GM18909 (cell line): ENCODE measurements at regions not wholly inside any gene's neighbourhood (a gene's known extent, or its start where the extent isn't known, plus 50 kb on each side); places are given as distances from the start of the nearest gene placed in this dataset.

ENCODE experiments used
- ATAC-seq: cut with Tn5 transposase; IDR thresholded peaks from one replicate; pipeline ENCODE4 v1.9.1; 2021; ENCODE audit warnings: mild to moderate bottlenecking; ENCODE audit not compliant: unreplicated experiment, poor library complexity

- ATAC-seq, result no peak
Measured at GRCh38 chr2:226680719-226681118, 118.9 kb downstream of the IRS1 start.

GRCh38 chr2:226679389-226680065 lies 120.1 kb downstream of the IRS1 start:
- no peak for ATAC-seq

GRCh38 chr2:226678422-226678821 lies 121.2 kb downstream of the IRS1 start:
- ATAC-seq, result no peak

- no peak for ATAC-seq
Measured at GRCh38 chr2:226677080-226677479, 122.5 kb downstream of the IRS1 start.

- ATAC-seq, result no peak
Measured at GRCh38 chr2:226676618-226677017, 123.0 kb downstream of the IRS1 start.

GRCh38 chr2:226674123-226674522 lies 125.5 kb downstream of the IRS1 start:
- ATAC-seq, result no peak

GRCh38 chr2:226673314-226673723 lies 126.3 kb downstream of the IRS1 start:
- no peak for ATAC-seq

- ATAC-seq, result no peak
Measured at GRCh38 chr2:226671141-226671676, 128.4 kb downstream of the IRS1 start.

GRCh38 chr2:226669905-226670304 lies 129.7 kb downstream of the IRS1 start:
- ATAC-seq, result peak; percentile 77

- ATAC-seq, result no peak
Measured at GRCh38 chr2:226669249-226669648, 130.4 kb downstream of the IRS1 start.

- no peak for ATAC-seq
Measured at GRCh38 chr2:226667736-226668135, 131.9 kb downstream of the IRS1 start.

GRCh38 chr2:226665306-226665831 lies 134.3 kb downstream of the IRS1 start:
- no peak for ATAC-seq

GRCh38 chr2:226664661-226665060 lies 135.0 kb downstream of the IRS1 start:
- ATAC-seq, result no peak

GRCh38 chr2:226664140-226664539 lies 135.5 kb downstream of the IRS1 start:
- no peak for ATAC-seq

- no peak for ATAC-seq
Measured at GRCh38 chr2:226661789-226662545, 137.7 kb downstream of the IRS1 start.

- ATAC-seq, result no peak
Measured at GRCh38 chr2:226660526-226660925, 139.1 kb downstream of the IRS1 start.

GRCh38 chr2:226660124-226660523 lies 139.5 kb downstream of the IRS1 start:
- ATAC-seq, result no peak

GRCh38 chr2:226659410-226659809 lies 140.2 kb downstream of the IRS1 start:
- ATAC-seq, result no peak

GRCh38 chr2:226658555-226658954 lies 141.1 kb downstream of the IRS1 start:
- ATAC-seq, result no peak

GRCh38 chr2:226657340-226658053 lies 142.1 kb downstream of the IRS1 start:
- no peak for ATAC-seq

- ATAC-seq, result no peak
Measured at GRCh38 chr2:226656367-226656766, 143.3 kb downstream of the IRS1 start.
